ENCODE measurements at regions not wholly inside any gene's neighbourhood (a gene's known extent, or its start where the extent isn't known, plus 50 kb on each side); places are given as distances from the start of the nearest gene placed in this dataset.

DNA sequence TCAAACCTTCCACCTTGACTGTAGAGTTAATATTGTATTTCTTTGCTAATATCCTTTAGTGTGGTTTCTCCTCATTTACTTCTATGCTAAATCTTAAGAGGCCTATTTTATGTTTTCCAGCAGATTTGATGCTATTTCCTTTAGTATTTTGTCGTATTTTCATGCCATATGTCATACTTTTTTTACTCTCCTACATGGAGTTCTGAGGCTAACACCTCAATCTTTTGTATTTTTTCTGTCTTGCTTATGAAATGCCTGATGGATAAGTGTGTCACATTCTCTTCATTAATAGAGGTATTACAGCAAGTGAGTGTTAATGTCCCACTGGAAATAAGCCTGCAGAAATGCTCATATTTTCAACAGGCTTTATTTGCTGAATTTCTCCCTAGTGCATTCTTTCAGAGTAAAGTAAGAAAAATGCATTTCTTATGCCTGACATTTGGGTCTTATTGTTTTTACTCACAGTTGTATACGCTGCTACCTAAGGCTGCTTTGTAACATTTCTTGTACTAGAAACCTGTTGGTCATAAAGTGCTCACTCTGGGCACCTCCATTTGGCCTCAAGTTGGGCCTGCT lies 63.2 kb downstream of the DIPK2A start:
- dilution Hi-C loops (cut with MboI; ENCODE audit: extremely low pct_ligation_motif_present, low sequenced_read_pairs) = no loop called here
- no peaks in the 10 kb centered on the region for H3K79me2 ChIP-seq (ENCODE audit: control insufficient read depth, insufficient read depth, low read length)
- H3K4me3 ChIP-seq (ENCODE audit: control insufficient read depth in 2 of 3, extremely low read depth in 1 of 3, insufficient read depth in 2 of 3, low read depth in 1 of 3, low read length in 3 of 3) = no peak overlapping the region
- peaks cover 6% of the 10 kb centered on the region for H3K4me1 ChIP-seq (ENCODE audit: control insufficient read depth, extremely low read depth, insufficient read depth, low read length)
- no peaks in the 10 kb centered on the region for H3K9me3 ChIP-seq (ENCODE audit: control insufficient read depth, low read depth, low read length)
- H3K27ac ChIP-seq (ENCODE audit: control insufficient read depth, insufficient read depth, low read length) = no peak overlapping the region
- no peaks in the 10 kb centered on the region for H4K20me1 ChIP-seq (ENCODE audit: control insufficient read depth, extremely low read depth, insufficient read depth, low read length)
- H3K9ac ChIP-seq (ENCODE audit: control insufficient read depth, extremely low read depth, insufficient read depth, low read length) = no peak overlapping the region
- FAIRE-seq (no peak), DNase-seq (ENCODE audit: low read depth, low spot score) (no peak)
- H3K36me3 ChIP-seq (ENCODE audit: control insufficient read depth in 2 of 2, extremely low read depth in 1 of 2, insufficient read depth in 2 of 2, low read length in 2 of 2) = no peaks in the 10 kb centered on the region
- no peak overlapping the region for H2AFZ ChIP-seq (ENCODE audit: control insufficient read depth, low read length)
- H3K4me2 ChIP-seq (ENCODE audit: control insufficient read depth, extremely low read depth, insufficient read depth, low read depth, low read length) = no peak overlapping the region
- no peaks in the 10 kb centered on the region for H3K9me1 ChIP-seq (ENCODE audit: control insufficient read depth, extremely low read depth, insufficient read depth, low read length)
- no peak for TF ChIP-seq CTCF (optimal IDR thresholded peaks at IDR 0.05 in 1 of 3, IDR thresholded peaks at IDR 0.05 in 1 of 3, conservative IDR thresholded peaks at IDR 0.05 in 1 of 3; ENCODE audit: extremely low read depth in 1 of 3, insufficient read depth in 2 of 3, low read length in 3 of 3)
- no peak for TF ChIP-seq EZH2 (IDR thresholded peaks at IDR 0.05; ENCODE audit: low read length)
- H3K27me3 ChIP-seq (ENCODE audit: control insufficient read depth, extremely low read depth, insufficient read depth, low read length) = no peaks in the 10 kb centered on the region

DNA sequence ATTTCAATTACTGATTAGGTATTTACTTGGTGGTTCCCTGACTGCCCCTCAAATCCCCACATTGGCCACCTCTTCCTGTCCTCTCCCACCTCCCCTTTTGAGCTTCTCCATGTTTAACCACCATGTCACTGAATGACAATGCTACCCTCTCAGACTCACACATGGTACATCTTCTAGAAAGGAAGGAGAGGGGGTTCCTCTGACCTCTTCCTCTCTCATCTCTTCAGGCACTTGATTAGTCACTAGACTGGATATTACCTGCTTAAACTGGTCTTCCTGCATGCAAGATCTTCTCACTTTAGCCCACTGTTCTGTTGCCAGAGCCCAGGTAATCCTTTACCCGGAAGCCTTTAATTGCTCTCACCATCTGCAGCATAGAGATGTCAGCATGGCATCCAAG lies 64.9 kb downstream of the DIPK2A start:
- no peak for FAIRE-seq
- H3K36me3 ChIP-seq (ENCODE audit: control insufficient read depth in 2 of 2, extremely low read depth in 1 of 2, insufficient read depth in 2 of 2, low read length in 2 of 2) = no peaks in the 10 kb centered on the region
- no peak for DNase-seq (ENCODE audit: low read depth, low spot score)
- H3K4me3 ChIP-seq (ENCODE audit: control insufficient read depth in 2 of 3, extremely low read depth in 1 of 3, insufficient read depth in 2 of 3, low read depth in 1 of 3, low read length in 3 of 3) = no peak overlapping the region
- H3K27me3 ChIP-seq (ENCODE audit: control insufficient read depth, extremely low read depth, insufficient read depth, low read length) = no peaks in the 10 kb centered on the region
- H4K20me1 ChIP-seq (ENCODE audit: control insufficient read depth, extremely low read depth, insufficient read depth, low read length) = no peaks in the 10 kb centered on the region
- H3K9ac ChIP-seq (ENCODE audit: control insufficient read depth, extremely low read depth, insufficient read depth, low read length) = no peak overlapping the region
- no peak overlapping the region for H3K4me2 ChIP-seq (ENCODE audit: control insufficient read depth, extremely low read depth, insufficient read depth, low read depth, low read length)
- peaks cover 4% of the 10 kb centered on the region for H3K4me1 ChIP-seq (ENCODE audit: control insufficient read depth, extremely low read depth, insufficient read depth, low read length)
- H3K27ac ChIP-seq (ENCODE audit: control insufficient read depth, insufficient read depth, low read length) = no peak overlapping the region
- H3K9me3 ChIP-seq (ENCODE audit: control insufficient read depth, low read depth, low read length) = no peaks in the 10 kb centered on the region
- H2AFZ ChIP-seq (ENCODE audit: control insufficient read depth, low read length) = peak overlapping the region; percentile 14
- H3K79me2 ChIP-seq (ENCODE audit: control insufficient read depth, insufficient read depth, low read length) = no peaks in the 10 kb centered on the region
- no peaks in the 10 kb centered on the region for H3K9me1 ChIP-seq (ENCODE audit: control insufficient read depth, extremely low read depth, insufficient read depth, low read length)
- dilution Hi-C loops (cut with MboI; ENCODE audit: extremely low pct_ligation_motif_present, low sequenced_read_pairs) = no loop called here
- TF ChIP-seq CTCF (optimal IDR thresholded peaks at IDR 0.05 in 1 of 3, IDR thresholded peaks at IDR 0.05 in 1 of 3, conservative IDR thresholded peaks at IDR 0.05 in 1 of 3; ENCODE audit: extremely low read depth in 1 of 3, insufficient read depth in 2 of 3, low read length in 3 of 3) (no peak), EZH2 (IDR thresholded peaks at IDR 0.05; ENCODE audit: low read length) (no peak)
